Gastrocnemius medialis (tissue), 4 donors: ENCODE measurements at regions not wholly inside any gene's neighbourhood (a gene's known extent, or its start where the extent isn't known, plus 50 kb on each side); places are given as distances from the start of the nearest gene placed in this dataset.

Experiments
- POLR2A ChIP-seq, 2 donors: fragments of 450-650 bp; IDR thresholded peaks; one replicate each; pipeline ENCODE4 v1.6.1; 2017; ENCODE audit warnings: antibody characterized with exemption in 2 of 2, mild to moderate bottlenecking in 2 of 2, moderate library complexity in 2 of 2
- TF ChIP-seq, protein P1 (sequence below), 5 experiments: fragments of 450-650 bp in 3 of 5; fragments of 200-600 bp in 2 of 5; sonication (generic) in 2 of 5; IDR thresholded peaks in 4 of 5; conservative IDR thresholded peaks in 1 of 5; 1 replicate in 4 of 5; 2 replicates in 1 of 5; pipeline ENCODE4 v1.5.1; 2016 to 2019; ENCODE audit warnings: antibody characterized with exemption in 5 of 5, mild to moderate bottlenecking in 3 of 5, moderate library complexity in 3 of 5

DNA sequence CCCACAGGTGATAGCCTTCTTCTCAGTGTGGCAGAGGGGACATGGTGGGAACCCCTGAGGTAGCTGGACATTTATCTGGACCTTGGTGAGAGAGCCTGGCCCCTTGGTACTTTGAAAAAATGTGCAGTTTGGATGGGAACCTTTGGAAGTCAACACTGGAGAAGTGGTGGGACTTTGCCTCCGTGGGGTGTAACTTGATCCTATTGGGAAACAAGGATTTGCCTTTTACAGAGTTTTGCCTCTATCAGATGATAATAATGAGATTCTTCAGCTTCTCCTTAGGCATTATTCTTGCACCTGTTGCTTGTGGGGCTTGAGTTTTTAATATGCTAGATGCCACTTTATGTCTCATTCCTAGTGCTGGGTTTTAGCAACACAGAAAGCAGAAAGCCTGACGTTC lies 99.0 kb downstream of the ERCC5 start:
- TF ChIP-seq, protein P1, sequence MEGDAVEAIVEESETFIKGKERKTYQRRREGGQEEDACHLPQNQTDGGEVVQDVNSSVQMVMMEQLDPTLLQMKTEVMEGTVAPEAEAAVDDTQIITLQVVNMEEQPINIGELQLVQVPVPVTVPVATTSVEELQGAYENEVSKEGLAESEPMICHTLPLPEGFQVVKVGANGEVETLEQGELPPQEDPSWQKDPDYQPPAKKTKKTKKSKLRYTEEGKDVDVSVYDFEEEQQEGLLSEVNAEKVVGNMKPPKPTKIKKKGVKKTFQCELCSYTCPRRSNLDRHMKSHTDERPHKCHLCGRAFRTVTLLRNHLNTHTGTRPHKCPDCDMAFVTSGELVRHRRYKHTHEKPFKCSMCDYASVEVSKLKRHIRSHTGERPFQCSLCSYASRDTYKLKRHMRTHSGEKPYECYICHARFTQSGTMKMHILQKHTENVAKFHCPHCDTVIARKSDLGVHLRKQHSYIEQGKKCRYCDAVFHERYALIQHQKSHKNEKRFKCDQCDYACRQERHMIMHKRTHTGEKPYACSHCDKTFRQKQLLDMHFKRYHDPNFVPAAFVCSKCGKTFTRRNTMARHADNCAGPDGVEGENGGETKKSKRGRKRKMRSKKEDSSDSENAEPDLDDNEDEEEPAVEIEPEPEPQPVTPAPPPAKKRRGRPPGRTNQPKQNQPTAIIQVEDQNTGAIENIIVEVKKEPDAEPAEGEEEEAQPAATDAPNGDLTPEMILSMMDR (IDR thresholded peaks at IDR 0.05 in 4 of 5, conservative IDR thresholded peaks at IDR 0.05 in 1 of 5): no peak
- no peak for TF ChIP-seq POLR2A (IDR thresholded peaks at IDR 0.05)
